Activated naive CD4-positive, alpha-beta T cell treated with anti-CD3 and anti-CD28 coated beads, Interleukin-2, amount 50 U/mL, for 24 hours (primary cell): ENCODE measurements at regions not wholly inside any gene's neighbourhood (a gene's known extent, or its start where the extent isn't known, plus 50 kb on each side); places are given as distances from the start of the nearest gene placed in this dataset.
A peak's percentile ranks its signal among the peaks of the same experiment; 100 is the strongest.

Experiments used
- H3K27ac Mint-ChIP-seq: one replicate; pipeline ENCODE4 v1.8.0; 2021; ENCODE audit warnings: mild to moderate bottlenecking, mixed read lengths
- H3K27me3 Mint-ChIP-seq: one replicate; pipeline ENCODE4 v1.8.0; 2021; ENCODE audit warnings: mixed read lengths
- H3K36me3 Mint-ChIP-seq: one replicate; pipeline ENCODE4 v1.8.0; 2021; ENCODE audit warnings: mixed read lengths
- H3K4me1 Mint-ChIP-seq: one replicate; pipeline ENCODE4 v1.8.0; 2021; ENCODE audit warnings: mixed read lengths
- H3K4me3 Mint-ChIP-seq: one replicate; pipeline ENCODE4 v1.8.0; 2021; ENCODE audit warnings: mild to moderate bottlenecking, mixed read lengths
- H3K9me3 Mint-ChIP-seq: one replicate; pipeline ENCODE4 v1.8.0; 2021; ENCODE audit warnings: mixed read lengths

GRCh38 chr19:46954502-46954992, 65.1 kb upstream of the NPAS1 start:
- H3K36me3 Mint-ChIP-seq = no peaks in the 10 kb centered on the region
- no peaks in the 10 kb centered on the region for H3K9me3 Mint-ChIP-seq
- peak overlapping the region; percentile 86 for H3K27ac Mint-ChIP-seq
- peaks cover 46% of the 10 kb centered on the region for H3K4me1 Mint-ChIP-seq
- no peaks in the 10 kb centered on the region for H3K27me3 Mint-ChIP-seq
- peak overlapping the region; percentile 87 for H3K4me3 Mint-ChIP-seq

DNA sequence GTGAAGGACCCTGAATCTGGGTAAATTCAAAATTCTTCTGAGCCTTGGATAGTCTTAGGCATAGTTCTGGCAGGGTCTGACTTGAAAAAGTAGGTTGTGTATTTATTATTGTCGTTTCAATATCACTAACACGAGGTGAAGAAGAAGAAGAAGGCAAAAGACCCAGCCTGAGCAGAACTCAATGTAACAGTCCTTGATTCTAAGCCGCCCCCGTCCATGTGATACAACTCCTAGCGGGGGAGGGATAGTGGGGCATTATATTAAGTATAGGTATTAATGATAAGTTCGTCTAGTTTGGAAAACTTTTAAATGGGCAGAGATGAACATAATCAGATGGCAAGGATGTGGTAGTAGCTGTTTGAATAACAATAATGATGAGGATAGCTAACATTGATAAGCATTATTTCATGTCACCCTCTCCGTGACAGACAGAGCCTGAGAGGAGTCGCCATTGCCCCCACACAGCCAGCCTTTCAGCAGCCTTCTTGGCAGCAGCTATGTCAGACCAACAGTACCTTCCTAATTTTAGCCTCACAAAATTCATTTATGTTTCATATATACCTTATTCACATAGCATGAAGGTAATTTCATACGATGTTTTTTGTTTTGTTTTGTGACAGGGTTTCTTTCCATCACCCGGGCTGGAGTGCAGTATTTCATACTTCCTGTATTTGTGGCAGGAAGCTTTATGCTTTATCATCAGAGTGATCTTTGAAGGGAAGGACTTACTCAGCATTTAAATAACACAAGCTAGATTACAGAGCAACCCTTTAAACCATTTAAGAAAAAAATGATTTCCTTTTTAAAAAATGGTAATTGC, 64.4 kb upstream of the NPAS1 start:
- H3K9me3 Mint-ChIP-seq = no peaks in the 10 kb centered on the region
- peaks cover 48% of the 10 kb centered on the region for H3K4me1 Mint-ChIP-seq
- H3K36me3 Mint-ChIP-seq = peaks cover 1% of the 10 kb centered on the region
- H3K27ac Mint-ChIP-seq = peak overlapping the region; percentile 86
- peak overlapping the region; percentile 87 for H3K4me3 Mint-ChIP-seq
- no peaks in the 10 kb centered on the region for H3K27me3 Mint-ChIP-seq

- H3K36me3 Mint-ChIP-seq = peaks cover 1% of the 10 kb centered on the region
- H3K9me3 Mint-ChIP-seq = no peaks in the 10 kb centered on the region
- peak overlapping the region; percentile 86 for H3K27ac Mint-ChIP-seq
- no peaks in the 10 kb centered on the region for H3K27me3 Mint-ChIP-seq
- H3K4me1 Mint-ChIP-seq = peaks cover 49% of the 10 kb centered on the region
- peak overlapping the region; percentile 87 for H3K4me3 Mint-ChIP-seq
Measured at GRCh38 chr19:46955813-46956371, 63.7 kb upstream of the NPAS1 start.

DNA sequence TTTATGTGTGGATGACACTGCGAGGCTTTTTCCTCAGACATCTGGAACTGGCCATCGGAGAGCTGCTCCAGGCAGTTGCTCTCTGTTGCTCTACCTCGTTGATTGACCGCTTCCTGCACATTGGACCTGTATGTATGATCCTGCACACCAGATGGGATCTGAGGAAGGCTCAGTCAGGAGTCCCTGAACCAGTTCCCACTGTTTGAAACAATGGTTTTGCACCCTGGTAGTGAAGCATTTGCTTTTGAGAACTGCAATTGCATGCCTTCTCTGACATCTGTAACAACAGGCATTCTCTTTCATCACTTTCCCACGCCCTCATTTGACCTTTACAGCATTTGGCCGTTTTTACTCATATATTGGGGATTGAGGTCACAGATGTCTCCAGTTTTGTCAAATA, 61.1 kb upstream of the NPAS1 start:
- Mint-ChIP-seq H3K4me3 (no peak overlapping the region), H3K36me3 (peaks cover 1% of the 10 kb centered on the region), H3K4me1 (peaks cover 47% of the 10 kb centered on the region), H3K27me3 (no peaks in the 10 kb centered on the region), H3K9me3 (no peaks in the 10 kb centered on the region), H3K27ac (no peak overlapping the region)

GRCh38 chr19:46959894-46960556, 59.6 kb upstream of the NPAS1 start:
- H3K36me3 Mint-ChIP-seq = peaks cover 1% of the 10 kb centered on the region
- H3K9me3 Mint-ChIP-seq = no peaks in the 10 kb centered on the region
- H3K27ac Mint-ChIP-seq = no peak overlapping the region
- peaks cover 34% of the 10 kb centered on the region for H3K4me1 Mint-ChIP-seq
- no peak overlapping the region for H3K4me3 Mint-ChIP-seq
- no peaks in the 10 kb centered on the region for H3K27me3 Mint-ChIP-seq

- no peak overlapping the region for H3K4me3 Mint-ChIP-seq
Measured at GRCh38 chr19:46962030-46962570, 57.5 kb upstream of the NPAS1 start.

DNA sequence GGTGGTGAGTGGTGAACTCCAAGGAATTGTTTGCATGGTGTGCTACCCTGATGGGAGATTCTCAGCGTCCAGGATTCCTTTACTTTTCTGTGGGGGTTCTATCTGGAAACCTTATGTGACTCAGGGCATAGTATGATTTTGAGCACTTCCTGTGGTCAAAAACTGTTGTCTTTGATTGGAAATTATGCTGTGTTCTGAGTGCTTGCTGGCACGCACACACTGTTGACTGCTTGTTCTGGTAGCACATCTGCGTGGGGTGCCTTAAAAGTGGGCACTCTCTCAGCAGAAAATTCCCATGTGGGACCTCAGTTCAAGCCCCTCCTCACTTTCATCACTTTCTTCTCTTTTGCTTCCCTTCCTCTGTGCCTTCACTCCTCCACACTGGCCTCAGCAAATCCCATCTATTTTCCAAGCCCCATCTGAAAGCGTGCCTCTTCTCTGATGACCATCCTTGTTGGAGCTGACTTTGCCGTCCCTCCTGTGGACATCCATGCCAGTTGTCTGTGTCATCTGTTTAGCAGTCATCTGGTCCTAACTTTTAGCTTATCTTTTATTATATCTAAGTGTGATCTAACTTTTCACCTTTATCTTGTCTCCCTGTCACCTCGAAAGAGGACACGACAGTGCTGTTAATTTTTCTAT, 56.4 kb upstream of the NPAS1 start:
- Mint-ChIP-seq H3K27ac (no peak overlapping the region), H3K4me1 (peaks cover 36% of the 10 kb centered on the region), H3K27me3 (no peaks in the 10 kb centered on the region), H3K4me3 (no peak overlapping the region), H3K36me3 (peaks cover 5% of the 10 kb centered on the region), H3K9me3 (no peaks in the 10 kb centered on the region)

More at GRCh38 chr19:46962030-46962570, 57.5 kb upstream of the NPAS1 start:
- Mint-ChIP-seq H3K4me1 (peaks cover 29% of the 10 kb centered on the region), H3K9me3 (no peaks in the 10 kb centered on the region), H3K27ac (no peak overlapping the region), H3K36me3 (peaks cover 5% of the 10 kb centered on the region), H3K27me3 (no peaks in the 10 kb centered on the region)

- H3K36me3 Mint-ChIP-seq = peaks cover 6% of the 10 kb centered on the region
- no peaks in the 10 kb centered on the region for H3K27me3 Mint-ChIP-seq
- H3K4me1 Mint-ChIP-seq = peaks cover 29% of the 10 kb centered on the region
- peak overlapping the region; percentile 23 for H3K4me3 Mint-ChIP-seq
- no peaks in the 10 kb centered on the region for H3K9me3 Mint-ChIP-seq
- peak overlapping the region; percentile 71 for H3K27ac Mint-ChIP-seq
Measured at GRCh38 chr19:46967578-46968032, 52.0 kb upstream of the NPAS1 start.
